ENCODE measurements at regions not wholly inside any gene's neighbourhood (a gene's known extent, or its start where the extent isn't known, plus 50 kb on each side); places are given as distances from the start of the nearest gene placed in this dataset.

GRCh38 chr3:95184038-95184437, 1121.2 kb downstream of the NSUN3 start:
- TF ChIP-seq CTCF (IDR thresholded peaks at IDR 0.05; ENCODE audit: unreplicated experiment in 3 of 3): no peak
- Mint-ChIP-seq H3K27me3 (ENCODE audit: low read depth) (no peaks in the 10 kb centered on the region), H3K27ac (no peak overlapping the region), H3K4me1 (no peaks in the 10 kb centered on the region), H3K9me3 (peaks cover 4% of the 10 kb centered on the region), H3K36me3 (ENCODE audit: low read depth) (no peaks in the 10 kb centered on the region), H3K4me3 (no peak overlapping the region)

- Mint-ChIP-seq H3K4me1 (no peaks in the 10 kb centered on the region), H3K9me3 (no peaks in the 10 kb centered on the region), H3K4me3 (no peak overlapping the region)
Measured at GRCh38 chr3:95189348-95189747, 1126.5 kb downstream of the NSUN3 start.

GRCh38 chr3:95197661-95198060, 1134.8 kb downstream of the NSUN3 start:
- Mint-ChIP-seq H3K4me1 (no peaks in the 10 kb centered on the region), H3K27ac (no peak overlapping the region), H3K36me3 (ENCODE audit: low read depth) (no peaks in the 10 kb centered on the region), H3K9me3 (no peaks in the 10 kb centered on the region), H3K27me3 (ENCODE audit: low read depth) (peaks cover 3% of the 10 kb centered on the region), H3K4me3 (no peak overlapping the region)
- TF ChIP-seq CTCF (IDR thresholded peaks at IDR 0.05; ENCODE audit: unreplicated experiment in 3 of 3): no peak

More at GRCh38 chr3:95189348-95189747, 1126.5 kb downstream of the NSUN3 start:
- Mint-ChIP-seq H3K36me3 (ENCODE audit: low read depth) (no peaks in the 10 kb centered on the region), H3K27me3 (ENCODE audit: low read depth) (no peaks in the 10 kb centered on the region), H3K27ac (no peak overlapping the region)
- TF ChIP-seq CTCF (IDR thresholded peaks at IDR 0.05; ENCODE audit: unreplicated experiment in 3 of 3): no peak

- Mint-ChIP-seq H3K4me3 (no peak overlapping the region), H3K36me3 (ENCODE audit: low read depth) (no peaks in the 10 kb centered on the region), H3K9me3 (peaks cover 11% of the 10 kb centered on the region), H3K4me1 (no peaks in the 10 kb centered on the region), H3K27ac (no peak overlapping the region), H3K27me3 (ENCODE audit: low read depth) (peaks cover 6% of the 10 kb centered on the region)
- TF ChIP-seq CTCF (IDR thresholded peaks at IDR 0.05; ENCODE audit: unreplicated experiment in 3 of 3): no peak
Measured at GRCh38 chr3:95200384-95200783, 1137.5 kb downstream of the NSUN3 start.

GRCh38 chr3:95210878-95211277, 1148.0 kb downstream of the NSUN3 start:
- Mint-ChIP-seq H3K27ac (no peak overlapping the region), H3K4me3 (no peak overlapping the region), H3K36me3 (ENCODE audit: low read depth) (no peaks in the 10 kb centered on the region), H3K27me3 (ENCODE audit: low read depth) (no peaks in the 10 kb centered on the region), H3K4me1 (no peaks in the 10 kb centered on the region), H3K9me3 (peaks cover 1% of the 10 kb centered on the region)
- TF ChIP-seq CTCF (IDR thresholded peaks at IDR 0.05; ENCODE audit: unreplicated experiment in 3 of 3): no peak

- Mint-ChIP-seq H3K4me1 (no peaks in the 10 kb centered on the region), H3K36me3 (ENCODE audit: low read depth) (peaks cover 4% of the 10 kb centered on the region), H3K27me3 (ENCODE audit: low read depth) (no peaks in the 10 kb centered on the region), H3K9me3 (peaks cover 4% of the 10 kb centered on the region), H3K27ac (no peak overlapping the region), H3K4me3 (no peak overlapping the region)
- TF ChIP-seq CTCF (IDR thresholded peaks at IDR 0.05; ENCODE audit: unreplicated experiment in 3 of 3): no peak
Measured at GRCh38 chr3:95212117-95212516, 1149.3 kb downstream of the NSUN3 start.
